ENCODE measurements at regions not wholly inside any gene's neighbourhood (a gene's known extent, or its start where the extent isn't known, plus 50 kb on each side); places are given as distances from the start of the nearest gene placed in this dataset.

DNA sequence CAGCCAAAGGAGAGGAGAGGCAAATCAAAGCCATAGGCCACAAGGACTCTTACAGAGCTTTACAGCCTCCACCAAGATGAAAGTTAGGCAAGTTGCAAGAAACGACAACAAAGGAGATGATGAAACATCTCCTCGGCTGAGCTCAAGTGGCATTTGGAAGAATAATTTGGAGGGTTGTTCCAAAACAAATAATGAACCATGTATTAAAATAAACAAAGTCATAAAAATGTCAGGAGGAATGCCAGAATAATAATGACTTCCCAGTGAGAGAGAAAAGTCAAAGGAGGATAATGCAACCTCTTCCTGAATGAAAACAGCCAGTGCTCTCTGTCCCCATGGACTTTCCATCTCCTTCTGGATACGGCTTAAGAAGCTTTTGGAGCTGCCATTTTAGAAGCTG lies 371.4 kb upstream of the ID4 start:
- DNase-seq (peak; percentile 31), ATAC-seq (ENCODE audit: low read depth) (no peak)
- no peak overlapping the region for H3K23ac ChIP-seq (ENCODE audit: low read depth, low read length)
- H2BK120ac ChIP-seq (ENCODE audit: low read depth, low read length): no peak overlapping the region
- intact Hi-C loops (cut with micrococcal nuclease): no loop called here
- H3K9me1 ChIP-seq (ENCODE audit: insufficient read depth, low read length): no peaks in the 10 kb centered on the region
- WGBS, 2 experiments (ENCODE audit: extremely low coverage in 2 of 2, insufficient read length in 1 of 2): no CpG with 5 or more reads among the region's 3 CpGs
- no peak overlapping the region for H3K27ac ChIP-seq (ENCODE audit: insufficient read depth, low read length)
- no peak overlapping the region for H4K8ac ChIP-seq (ENCODE audit: low read depth in 2 of 2, low read length in 2 of 2)
- H2BK15ac ChIP-seq (ENCODE audit: low read depth, low read length): no peak overlapping the region
- no peaks in the 10 kb centered on the region for H4K20me1 ChIP-seq (ENCODE audit: insufficient read depth, low read length)
- CTCF ChIA-PET: no interaction called here
- H3K14ac ChIP-seq (replicated peaks; ENCODE audit: low read depth, low read length): no peak overlapping the region
- H3K56ac ChIP-seq (ENCODE audit: extremely low read depth, insufficient read depth, low read length): no peak overlapping the region
- no peak overlapping the region for H2AFZ ChIP-seq (replicated peaks; ENCODE audit: low read length, poor library complexity)
- H2BK20ac ChIP-seq (ENCODE audit: low read depth, low read length): no peak overlapping the region
- dilution Hi-C loops (cut with HindIII; ENCODE audit: low sequenced_read_pairs, unreplicated experiment): no loop called here
- H3K36me3 ChIP-seq (ENCODE audit: control insufficient read depth, insufficient read depth, low read length): no peaks in the 10 kb centered on the region
- in situ Hi-C loops (cut with MboI; ENCODE audit: low sequenced_read_pairs): no loop called here
- no peak overlapping the region for H3K9ac ChIP-seq (ENCODE audit: low read depth, low read length)
- no peak overlapping the region for H4K5ac ChIP-seq (ENCODE audit: low read depth, low read length)
- BruUV-seq (replicated peaks): no TSS peak
- no peak overlapping the region for H2AK9ac ChIP-seq (replicated peaks; ENCODE audit: low read depth, low read length, poor library complexity)
- no peak overlapping the region for H3K4me3 ChIP-seq (ENCODE audit: insufficient read depth, low read depth, low read length)
- H2AK5ac ChIP-seq (ENCODE audit: low read depth, low read length): no peak overlapping the region
- H4K91ac ChIP-seq (ENCODE audit: insufficient read depth, low read depth, low read length): no peak overlapping the region
- no peaks in the 10 kb centered on the region for H3K27me3 ChIP-seq (ENCODE audit: control insufficient read depth, insufficient read depth, low read length)
- H3K9me3 ChIP-seq (ENCODE audit: control insufficient read depth, insufficient read depth, low read length): peaks cover 2% of the 10 kb centered on the region; the same call in 1 of the 2 replicates
- H3K18ac ChIP-seq (ENCODE audit: low read depth, low read length): no peak overlapping the region
- H3K4ac ChIP-seq (ENCODE audit: low read depth, low read length): no peak overlapping the region
- POLR2A ChIA-PET (ENCODE audit: unreplicated experiment): no interaction called here
- H3K79me1 ChIP-seq (ENCODE audit: low read depth in 1 of 2, low read length in 2 of 2): no peaks in the 10 kb centered on the region
- H2BK5ac ChIP-seq (ENCODE audit: low read depth, low read length, poor library complexity, severe bottlenecking): no peak overlapping the region
- no peak overlapping the region for H3K4me2 ChIP-seq (ENCODE audit: low read depth, low read length)
- no peaks in the 10 kb centered on the region for H3K4me1 ChIP-seq (ENCODE audit: control insufficient read depth, insufficient read depth, low read length)
- TF ChIP-seq CEBPB (IDR thresholded peaks at IDR 0.05; ENCODE audit: low read depth, low read length) (0 out of 2 replicates have a peak, but pooled peaks have one; percentile 27), POLR2A (IDR thresholded peaks at IDR 0.05; ENCODE audit: low read depth, low read length) (no peak)

Data from IMR-90 (cell line).